Putamen (tissue), 1 donor: ENCODE measurements at regions not wholly inside any gene's neighbourhood (a gene's known extent, or its start where the extent isn't known, plus 50 kb on each side); places are given as distances from the start of the nearest gene placed in this dataset.
"Not testable (repeated sequence)": the region's sequence is repeated elsewhere in the genome, so short reads cannot be mapped to it uniquely, and the experiment has no call there.

Experiments
- DNase-seq: peaks from one replicate; pipeline ENCODE4 v3.0.0-alpha.2; 2016; ENCODE audit warnings: low spot score

DNA sequence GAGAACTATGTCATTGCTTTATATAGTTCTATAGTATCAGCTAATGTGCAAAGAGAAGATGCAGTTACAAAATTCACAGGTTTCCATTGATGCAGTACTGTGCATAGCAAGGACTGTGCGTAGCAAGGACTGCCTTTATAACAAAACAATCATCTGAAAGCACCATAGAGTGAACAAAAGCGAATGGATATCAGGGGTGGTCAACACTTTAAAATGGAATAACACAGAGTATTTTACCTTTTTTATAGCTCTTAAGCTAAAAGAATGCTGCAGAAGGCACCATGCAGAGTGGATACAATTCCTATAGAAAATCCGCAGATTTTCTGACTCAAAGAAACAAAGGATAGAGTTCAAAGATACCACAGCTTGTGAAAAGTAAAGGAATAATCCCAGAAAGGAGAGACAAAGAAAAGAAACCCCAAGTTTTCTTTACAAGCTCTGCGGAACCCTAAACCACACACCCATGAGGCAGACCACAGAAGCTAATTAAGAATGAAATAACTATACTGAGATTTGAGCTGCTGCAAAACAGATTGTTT lies 229.9 kb upstream of the DTNA start:
- no peak for DNase-seq

DNA sequence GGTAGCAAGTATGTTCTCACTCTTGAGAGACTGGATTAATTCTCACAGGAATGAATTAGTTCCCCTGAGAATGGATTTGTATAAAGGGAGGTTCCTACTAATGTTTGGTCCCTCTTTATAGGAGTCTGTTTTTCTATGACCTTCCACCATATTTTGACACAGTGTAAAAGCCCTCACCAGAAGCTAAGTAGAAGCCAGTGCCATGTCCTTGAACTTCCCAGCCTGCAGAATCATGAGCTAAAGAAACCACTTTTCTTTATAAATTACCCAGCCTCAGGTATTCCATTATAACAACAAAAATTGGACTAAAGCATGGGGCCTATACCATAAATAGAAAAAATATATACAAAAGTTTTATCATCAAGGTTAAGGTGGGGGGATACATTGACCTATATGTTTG lies 227.9 kb upstream of the DTNA start:
- no peak for DNase-seq

GRCh38 chr18:34483198-34483597 lies 226.9 kb upstream of the DTNA start:
- DNase-seq: no peak

DNA sequence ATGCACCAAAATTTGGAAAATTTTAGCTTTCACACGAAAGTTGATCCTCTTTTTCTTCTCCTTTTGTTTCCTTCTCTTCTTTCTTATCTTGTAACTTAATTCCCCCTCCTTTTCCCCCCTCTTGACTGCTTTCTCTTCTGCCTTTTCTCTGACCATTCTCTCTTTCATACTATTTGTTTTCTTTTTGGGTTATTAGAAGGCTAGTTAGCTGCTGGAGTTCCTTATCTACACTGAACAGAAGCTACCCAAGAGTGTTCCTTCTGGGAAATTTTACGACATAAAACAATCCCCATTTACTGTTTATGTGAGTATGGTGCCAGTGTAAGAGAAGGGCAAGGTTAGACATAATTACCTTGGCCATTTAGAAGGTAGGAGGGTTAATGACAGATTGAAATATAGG lies 218.4 kb upstream of the DTNA start:
- DNase-seq: no peak

GRCh38 chr18:34492652-34493051 lies 217.4 kb upstream of the DTNA start:
- no peak for DNase-seq

DNA sequence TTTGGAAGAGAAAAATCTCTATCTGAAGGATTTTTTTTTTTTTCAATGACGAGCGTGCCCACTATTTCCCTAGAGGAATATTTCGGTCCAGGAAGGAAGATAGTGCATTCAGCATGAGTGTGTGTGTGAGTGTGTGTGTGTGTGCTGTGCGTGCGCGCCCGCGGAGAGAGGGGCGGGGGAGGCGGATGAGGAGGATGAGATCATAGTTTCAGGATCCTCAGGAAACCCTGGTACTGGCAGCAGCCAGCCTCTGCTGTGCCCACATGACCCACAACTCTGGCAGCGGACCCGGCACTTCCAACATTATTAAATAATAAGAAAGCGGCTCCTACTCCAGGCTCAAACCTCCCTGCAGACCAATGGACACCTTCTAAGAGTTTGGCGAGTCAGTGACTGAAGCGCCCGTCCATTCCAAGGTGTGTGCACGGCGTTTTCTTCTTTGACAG lies 217.0 kb upstream of the DTNA start:
- peak; percentile 83 for DNase-seq

DNA sequence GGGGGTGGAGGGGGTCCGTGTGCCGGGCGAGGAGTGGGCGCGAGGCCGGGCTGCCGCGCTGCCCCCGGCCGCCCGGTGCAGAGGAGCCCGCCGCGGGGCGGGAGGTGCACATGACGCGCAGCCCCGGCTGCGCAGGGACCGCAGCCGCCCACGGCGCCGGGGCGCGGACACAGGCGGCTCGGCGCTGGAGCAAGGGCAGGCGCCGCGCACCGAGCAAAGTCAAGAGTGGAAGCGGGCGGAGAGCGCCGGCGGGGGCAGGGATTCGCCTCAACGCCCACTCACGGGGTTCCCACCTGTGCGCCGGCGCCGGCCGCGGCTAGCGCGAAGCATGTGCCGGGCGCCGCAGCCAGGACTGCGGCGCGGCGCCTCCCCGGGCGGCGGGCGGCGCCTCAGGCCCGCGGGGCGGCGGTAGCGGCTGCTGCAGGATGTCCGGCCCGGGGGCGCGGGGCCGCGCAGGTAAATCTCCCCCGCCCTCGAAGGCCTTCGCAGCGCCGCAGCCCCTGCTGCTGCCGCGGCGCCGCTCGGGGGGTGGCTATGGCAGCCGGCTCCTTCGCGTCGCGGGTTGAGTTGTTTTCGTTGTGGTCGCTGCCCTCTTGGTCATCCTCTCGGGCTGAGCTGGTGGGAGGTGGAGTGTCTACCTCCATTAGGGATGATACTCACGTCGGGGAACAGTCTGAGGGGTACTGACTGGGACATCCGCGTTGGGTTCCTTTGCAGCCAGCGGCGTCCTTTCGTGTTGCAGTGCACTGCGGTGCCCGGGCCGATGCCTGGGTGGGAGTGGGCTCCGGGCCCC lies 216.3 kb upstream of the DTNA start:
- DNase-seq: no peak

DNA sequence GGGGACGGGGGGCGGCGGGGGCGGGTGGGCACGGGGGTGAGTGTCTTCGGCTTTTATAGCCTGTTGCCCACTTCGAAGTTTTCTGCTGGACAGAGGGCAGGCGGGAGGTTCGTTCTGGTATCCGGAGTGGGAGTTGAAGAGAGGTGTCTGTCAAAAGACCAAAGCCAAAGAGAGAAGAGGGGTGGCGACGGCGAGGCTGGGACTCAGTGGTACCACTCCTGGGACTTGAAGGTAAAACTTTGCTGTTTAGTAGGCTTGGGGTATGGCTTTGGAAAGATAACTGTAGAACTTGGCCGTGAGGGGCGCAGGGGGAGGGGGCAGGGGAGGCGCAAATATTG lies 215.8 kb upstream of the DTNA start:
- no peak for DNase-seq

DNA sequence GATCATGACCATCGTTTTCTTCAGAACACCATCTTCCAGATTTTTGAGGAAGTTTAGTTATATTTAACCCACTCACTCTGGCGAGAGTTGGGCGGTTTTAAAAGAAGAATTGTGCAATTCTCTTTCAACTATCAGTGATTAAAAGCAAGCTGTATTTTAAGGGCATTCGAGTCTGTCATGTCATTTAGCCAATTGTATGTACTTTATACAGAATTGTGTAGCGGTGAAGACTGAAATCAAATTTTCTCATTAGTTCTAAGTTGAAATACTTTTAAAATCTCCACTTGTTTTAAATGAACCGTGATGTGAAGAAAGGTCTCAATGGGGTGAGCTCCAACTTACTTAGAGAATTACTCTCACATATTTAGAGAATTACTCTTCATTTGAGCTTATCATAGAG lies 214.6 kb upstream of the DTNA start:
- no peak for DNase-seq

- no peak for DNase-seq
These were observed 208.5 kb upstream of the DTNA start for GRCh38 chr18:34501553-34501952.

GRCh38 chr18:34506198-34506597 lies 203.9 kb upstream of the DTNA start:
- no peak for DNase-seq

GRCh38 chr18:34509163-34509562 lies 200.9 kb upstream of the DTNA start:
- DNase-seq: no peak

DNA sequence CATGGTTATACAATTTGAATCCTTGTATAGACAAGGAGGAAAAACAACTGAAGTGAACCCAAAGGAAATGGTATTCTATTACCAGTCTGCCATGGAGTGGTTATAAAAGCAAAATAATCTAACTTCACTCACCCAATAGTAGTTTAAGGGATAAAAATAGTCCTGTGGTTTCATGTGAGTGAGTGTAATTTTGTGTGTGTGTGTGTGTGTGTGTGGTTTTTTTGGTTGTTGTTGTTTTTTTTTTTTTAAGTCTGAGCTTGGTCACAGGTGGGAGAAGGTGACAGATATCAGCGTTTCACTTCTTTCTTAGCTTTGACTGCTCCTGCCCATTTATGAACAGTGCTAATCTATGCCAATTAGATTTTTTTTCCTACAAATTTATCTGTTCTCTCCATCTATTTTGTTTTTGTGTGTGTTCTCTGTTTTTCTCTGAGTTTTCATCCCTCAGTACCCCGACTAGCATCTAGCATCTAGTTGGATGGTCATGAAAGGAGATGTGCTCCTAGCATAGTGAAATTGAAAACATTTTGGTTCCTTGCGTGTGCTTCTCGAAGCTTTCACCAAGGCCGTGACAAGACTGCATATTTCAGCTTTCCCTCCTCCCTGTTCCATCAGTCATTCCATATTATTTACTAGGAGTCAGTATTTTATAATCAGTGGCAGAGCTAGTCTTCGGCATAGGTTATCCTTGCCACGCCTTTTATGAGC lies 200.1 kb upstream of the DTNA start:
- no peak for DNase-seq

- DNase-seq: no peak
These were observed 199.2 kb upstream of the DTNA start for GRCh38 chr18:34510926-34511325.

DNA sequence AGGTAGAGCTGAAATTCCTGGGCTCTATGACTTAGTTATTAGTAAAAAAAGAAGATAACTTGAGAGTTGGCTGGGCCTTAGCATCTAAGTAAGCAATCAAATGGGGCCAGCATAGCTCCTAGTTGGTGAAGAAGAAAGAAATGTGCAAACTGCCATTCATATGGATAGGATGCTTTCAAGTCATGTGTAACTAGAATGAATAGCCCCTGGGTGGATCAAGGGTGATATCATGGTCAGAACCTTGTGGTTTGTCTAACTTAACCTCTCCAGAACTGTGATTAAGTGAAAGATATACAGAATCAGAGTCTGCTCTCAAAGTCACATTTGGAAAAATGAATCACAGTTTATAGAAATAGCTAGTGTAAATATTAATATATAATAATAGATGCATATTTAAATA lies 198.7 kb upstream of the DTNA start:
- no peak for DNase-seq

DNA sequence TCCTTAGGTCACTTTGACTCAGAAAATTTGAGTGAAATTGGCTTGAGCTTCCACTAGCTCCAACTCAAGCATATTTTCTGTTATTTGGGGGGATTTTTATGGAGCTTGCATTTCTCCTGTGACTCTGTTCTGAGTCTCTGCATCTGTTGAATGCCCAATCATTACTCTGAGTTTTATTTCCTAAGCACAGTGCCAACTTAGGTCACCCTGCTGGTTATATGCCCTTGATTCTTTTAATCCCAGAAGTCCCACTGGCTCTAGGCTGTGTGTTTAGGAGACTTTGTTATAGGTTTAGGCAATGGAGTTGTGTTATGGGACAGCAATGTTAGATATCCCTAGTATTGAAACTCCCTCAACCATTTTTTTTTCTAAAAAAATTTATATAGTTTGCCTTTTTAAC lies 198.2 kb upstream of the DTNA start:
- DNase-seq: no peak

DNA sequence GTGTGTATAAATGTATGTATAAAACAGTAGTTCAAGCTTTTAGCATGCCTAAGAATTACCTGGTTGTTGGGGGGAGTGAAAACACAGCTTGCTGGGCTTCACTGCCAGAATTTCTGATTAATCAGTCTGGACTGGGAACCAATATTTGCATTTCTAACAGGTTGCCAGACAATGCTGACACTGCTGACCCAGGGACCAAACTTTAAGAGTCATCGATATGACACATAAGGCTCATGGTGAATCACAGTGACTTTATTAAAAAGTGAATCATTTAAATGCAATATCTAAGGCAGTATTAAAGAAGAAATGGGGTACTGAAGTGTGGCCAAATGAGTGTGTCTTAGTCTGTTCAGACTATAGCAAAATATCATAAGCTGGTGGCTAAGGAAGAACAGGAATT lies 195.9 kb upstream of the DTNA start:
- no peak for DNase-seq

DNA sequence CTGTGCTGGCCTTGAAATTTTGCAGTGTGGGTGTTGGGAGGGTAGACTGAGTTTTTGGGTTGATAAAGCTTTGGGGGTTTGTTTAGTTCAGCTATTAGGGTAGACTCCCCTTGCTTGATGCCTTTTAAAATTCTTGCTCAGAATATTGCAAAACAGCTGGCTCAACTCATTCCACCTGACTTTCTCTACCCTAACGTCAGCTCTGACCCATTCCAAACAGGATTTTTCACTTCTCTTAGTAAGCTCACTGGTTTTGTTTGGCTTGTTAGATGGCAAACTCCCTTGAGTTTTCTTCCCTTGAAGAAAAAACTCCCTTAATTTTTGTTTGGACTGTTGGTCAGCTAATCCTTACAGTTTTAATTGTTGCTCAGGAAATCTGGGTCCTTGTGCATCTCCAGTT lies 195.1 kb upstream of the DTNA start:
- no peak for DNase-seq

DNA sequence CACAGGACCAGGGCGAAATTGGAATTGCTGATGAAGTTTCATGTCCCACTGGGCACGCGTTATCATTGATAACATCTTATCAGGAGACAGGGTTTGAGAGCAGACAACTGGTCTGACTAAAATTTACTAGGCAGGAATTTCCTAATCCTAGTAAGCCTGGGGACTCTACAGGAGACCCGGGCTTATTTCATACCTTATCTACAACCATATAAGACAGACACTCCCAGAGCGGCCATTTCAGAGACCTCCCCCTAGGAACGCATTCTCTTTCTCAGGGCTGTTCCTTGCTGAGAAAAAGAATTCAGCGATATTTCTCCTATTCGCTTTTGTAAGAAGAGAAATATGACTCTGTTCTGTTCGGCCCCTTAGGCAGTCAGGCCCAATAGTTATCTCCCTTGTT lies 193.7 kb upstream of the DTNA start:
- DNase-seq: not testable (repeated sequence)

DNA sequence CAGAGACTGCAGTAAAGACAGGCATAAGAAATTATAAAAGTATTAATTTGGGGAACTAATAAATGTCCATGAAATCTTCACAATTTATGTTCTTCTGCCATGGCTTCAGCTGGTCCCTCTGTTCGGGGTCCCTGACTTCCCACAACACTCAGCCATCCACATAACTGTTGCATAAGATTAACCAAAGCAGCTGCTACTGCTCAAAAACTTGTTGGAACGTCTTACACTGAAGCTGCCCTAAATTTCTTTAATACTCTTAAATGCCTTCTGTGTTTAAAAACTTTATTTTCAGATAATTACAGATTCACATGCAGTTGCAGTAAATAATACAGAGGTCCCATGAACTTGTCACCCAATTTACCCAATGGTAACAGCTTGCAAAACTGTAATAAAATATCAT lies 193.1 kb upstream of the DTNA start:
- DNase-seq: not testable (repeated sequence)

- DNase-seq: no peak
These were observed 189.1 kb upstream of the DTNA start for GRCh38 chr18:34521040-34521439.

GRCh38 chr18:34522603-34523002 lies 187.5 kb upstream of the DTNA start:
- DNase-seq: peak; percentile 17

- DNase-seq: no peak
These were observed 184.9 kb upstream of the DTNA start for GRCh38 chr18:34525244-34525643.

DNA sequence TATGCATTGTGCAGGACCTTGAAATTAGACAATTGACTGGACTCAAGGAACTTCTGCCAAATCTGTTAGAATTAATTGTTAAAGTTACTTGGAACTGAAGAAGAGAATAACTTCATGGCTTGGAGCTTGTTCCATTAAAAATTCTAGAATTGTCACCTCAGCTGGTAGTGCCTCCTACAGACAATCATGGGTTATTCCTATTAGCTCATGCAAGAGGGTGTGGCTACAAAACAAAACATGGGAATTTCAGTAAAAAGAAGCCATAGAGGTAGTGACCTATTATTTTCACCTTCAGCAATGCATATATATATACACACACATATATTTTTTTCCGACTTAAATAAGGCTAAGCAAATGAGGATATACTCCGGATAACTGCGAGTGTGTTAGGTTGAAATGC lies 181.9 kb upstream of the DTNA start:
- DNase-seq: no peak
